Transverse colon (tissue), 4 donors: ENCODE measurements at regions not wholly inside any gene's neighbourhood (a gene's known extent, or its start where the extent isn't known, plus 50 kb on each side); places are given as distances from the start of the nearest gene placed in this dataset.

Source experiments
- POLR2AphosphoS5 ChIP-seq, 3 donors: sonication (generic); formaldehyde crosslinking; IDR thresholded peaks; one replicate each; pipeline ENCODE4 v1.6.1; 2016; ENCODE audit warnings: antibody characterized with exemption in 3 of 3
- TF ChIP-seq, protein P1 (sequence below), 5 experiments: fragments of 200-600 bp in 3 of 5; fragments of 450-650 bp in 2 of 5; sonication (generic) in 3 of 5; IDR thresholded peaks; 1 replicate in 2 of 5; 2 replicates in 3 of 5; pipeline ENCODE4 v1.5.1; 2016 to 2017; ENCODE audit warnings: antibody characterized with exemption in 5 of 5, inconsistent platforms in 3 of 5, mild to moderate bottlenecking in 2 of 5, moderate library complexity in 1 of 5

DNA sequence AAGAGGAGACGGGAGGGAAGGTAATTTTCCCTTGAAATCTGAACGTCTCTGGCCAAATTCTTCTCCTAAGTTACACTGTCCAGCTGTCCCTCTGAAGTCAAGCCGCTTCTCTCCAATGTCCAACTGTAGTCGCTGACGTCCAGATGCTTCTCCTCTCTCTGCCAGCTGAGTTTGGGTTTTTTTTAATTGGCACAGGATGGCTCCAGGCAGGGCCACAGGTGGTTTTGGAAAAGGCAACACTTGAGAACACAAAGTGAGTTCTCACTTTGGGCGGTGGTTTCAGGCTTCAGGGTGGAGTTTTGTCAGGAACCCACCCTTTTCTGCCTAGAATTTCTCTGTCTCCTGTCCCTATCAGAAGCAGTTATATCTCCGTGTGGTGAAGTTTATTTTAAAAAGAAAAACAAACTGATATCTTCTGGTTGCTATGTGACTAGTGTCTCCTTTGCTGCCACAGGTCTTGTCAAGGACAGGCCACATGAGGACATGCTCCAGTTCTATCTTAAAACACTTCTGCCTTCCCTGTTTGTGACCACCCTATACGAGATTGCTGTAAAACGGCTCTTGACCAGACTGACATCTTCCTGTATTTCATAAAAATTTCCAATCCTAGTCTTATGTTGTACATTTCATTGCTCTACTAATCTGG is 472.3 kb upstream of the ADGRL4 start:
- TF ChIP-seq, protein P1, sequence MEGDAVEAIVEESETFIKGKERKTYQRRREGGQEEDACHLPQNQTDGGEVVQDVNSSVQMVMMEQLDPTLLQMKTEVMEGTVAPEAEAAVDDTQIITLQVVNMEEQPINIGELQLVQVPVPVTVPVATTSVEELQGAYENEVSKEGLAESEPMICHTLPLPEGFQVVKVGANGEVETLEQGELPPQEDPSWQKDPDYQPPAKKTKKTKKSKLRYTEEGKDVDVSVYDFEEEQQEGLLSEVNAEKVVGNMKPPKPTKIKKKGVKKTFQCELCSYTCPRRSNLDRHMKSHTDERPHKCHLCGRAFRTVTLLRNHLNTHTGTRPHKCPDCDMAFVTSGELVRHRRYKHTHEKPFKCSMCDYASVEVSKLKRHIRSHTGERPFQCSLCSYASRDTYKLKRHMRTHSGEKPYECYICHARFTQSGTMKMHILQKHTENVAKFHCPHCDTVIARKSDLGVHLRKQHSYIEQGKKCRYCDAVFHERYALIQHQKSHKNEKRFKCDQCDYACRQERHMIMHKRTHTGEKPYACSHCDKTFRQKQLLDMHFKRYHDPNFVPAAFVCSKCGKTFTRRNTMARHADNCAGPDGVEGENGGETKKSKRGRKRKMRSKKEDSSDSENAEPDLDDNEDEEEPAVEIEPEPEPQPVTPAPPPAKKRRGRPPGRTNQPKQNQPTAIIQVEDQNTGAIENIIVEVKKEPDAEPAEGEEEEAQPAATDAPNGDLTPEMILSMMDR (IDR thresholded peaks at IDR 0.05), result no peak
- no peak for TF ChIP-seq POLR2AphosphoS5 (IDR thresholded peaks at IDR 0.05)
